NK-92 treated with Interleukin-12 subunit alpha and Interleukin-12 subunit beta, amount 100 ng/mL, for 24 hours (cell line): ENCODE measurements at regions not wholly inside any gene's neighbourhood (a gene's known extent, or its start where the extent isn't known, plus 50 kb on each side); places are given as distances from the start of the nearest gene placed in this dataset.

ENCODE experiments used
- DNase-seq: peaks from one replicate; lab custom pipeline; 2025; lab: John Stamatoyannopoulos, UW

DNA sequence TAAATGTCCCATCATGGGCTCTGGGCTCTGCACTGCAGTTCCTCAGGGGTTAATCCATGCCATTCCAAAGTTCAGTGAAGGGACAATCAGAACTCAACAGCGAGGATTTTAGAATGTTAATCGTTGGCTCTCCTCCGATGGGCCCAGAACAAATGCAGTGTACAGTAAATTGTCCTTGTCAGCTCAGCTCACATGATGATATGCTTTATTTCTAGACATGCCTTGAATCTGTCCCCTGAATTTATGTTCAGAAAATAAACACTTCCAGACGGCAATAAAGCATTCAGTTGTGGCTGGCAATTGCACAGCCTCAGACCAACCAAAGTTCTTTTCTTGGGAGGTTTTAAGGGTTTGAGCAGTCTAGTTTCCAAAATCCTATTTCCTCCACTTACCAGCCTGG lies 981.2 kb downstream of the BCL11A start:
- DNase-seq: no peak

DNA sequence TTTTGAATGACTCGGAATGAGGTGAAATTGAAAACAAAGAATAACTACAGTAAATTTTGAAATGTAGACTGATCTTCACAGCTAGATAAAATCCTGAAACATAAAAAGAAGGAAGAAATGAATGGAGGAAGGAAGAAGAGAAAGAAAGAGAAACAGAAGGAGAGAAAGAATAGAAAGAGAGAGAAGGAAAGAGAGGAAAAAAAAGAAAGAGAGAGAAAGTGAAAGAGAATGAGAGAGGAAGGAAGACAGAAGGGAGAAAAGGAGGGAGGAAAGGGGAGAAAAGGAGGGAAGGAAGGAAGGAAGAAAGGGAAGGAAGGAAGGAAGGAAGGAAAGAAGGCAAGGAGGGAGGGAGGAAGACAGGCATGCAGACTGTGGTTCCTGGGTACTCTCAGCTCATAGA lies 982.6 kb downstream of the BCL11A start:
- no peak for DNase-seq

DNA sequence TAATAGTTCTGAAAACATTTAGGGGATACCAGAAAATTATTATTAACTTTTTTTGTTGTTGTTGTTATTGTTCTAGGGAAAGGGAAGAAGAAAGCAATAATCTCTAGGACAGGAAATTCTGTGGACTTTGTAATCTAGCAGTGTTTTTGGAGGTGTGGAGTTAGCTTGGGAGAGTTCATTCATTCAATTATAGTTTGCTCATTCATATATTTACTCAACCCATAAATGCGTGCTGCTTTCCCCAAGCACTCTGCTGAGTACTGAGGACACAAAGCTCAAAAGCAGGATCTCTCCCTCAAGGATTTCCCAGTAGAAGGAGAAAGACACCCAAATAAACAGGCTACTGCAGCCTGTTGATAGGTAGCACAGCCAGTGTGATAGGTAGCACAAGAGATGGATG lies 984.3 kb downstream of the BCL11A start:
- DNase-seq: no peak

DNA sequence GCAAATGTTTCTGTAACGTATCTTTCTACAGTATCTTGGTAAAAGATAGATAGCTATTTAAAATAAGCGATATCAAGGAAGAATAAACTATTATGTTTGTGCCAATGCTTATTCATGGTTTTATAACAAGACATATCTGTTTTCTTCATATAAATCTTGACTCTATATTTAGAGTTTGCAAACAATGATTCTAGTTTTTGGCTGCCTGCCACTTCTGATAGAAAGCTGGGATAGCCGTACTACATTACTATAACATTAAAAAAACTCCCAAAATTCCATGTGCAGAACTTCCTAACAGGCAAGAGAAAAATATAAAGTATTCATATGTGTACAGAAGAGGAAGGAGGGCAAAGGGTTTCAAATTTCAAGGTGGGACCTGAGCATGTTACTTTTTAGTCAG lies 985.0 kb downstream of the BCL11A start:
- no peak for DNase-seq

DNA sequence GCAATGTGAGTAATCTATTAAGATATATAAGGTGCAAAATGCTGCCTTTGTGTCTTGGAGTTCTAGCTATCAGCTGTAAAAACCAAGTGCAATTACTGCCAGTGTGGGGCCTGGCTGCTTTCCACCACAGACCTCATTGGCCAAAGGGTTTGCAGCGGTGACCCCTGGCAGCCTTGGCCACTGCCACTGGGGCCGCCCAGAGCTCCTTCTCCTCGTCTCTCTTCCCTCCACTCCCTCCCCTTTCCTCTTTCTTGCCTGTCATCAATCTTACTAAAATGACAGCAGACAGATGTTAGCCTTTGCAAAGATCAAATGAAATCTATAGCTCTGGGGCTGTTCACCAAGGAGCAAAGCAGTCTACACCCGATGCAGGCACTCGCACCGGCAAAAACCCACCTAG lies 986.3 kb downstream of the BCL11A start:
- DNase-seq: no peak

DNA sequence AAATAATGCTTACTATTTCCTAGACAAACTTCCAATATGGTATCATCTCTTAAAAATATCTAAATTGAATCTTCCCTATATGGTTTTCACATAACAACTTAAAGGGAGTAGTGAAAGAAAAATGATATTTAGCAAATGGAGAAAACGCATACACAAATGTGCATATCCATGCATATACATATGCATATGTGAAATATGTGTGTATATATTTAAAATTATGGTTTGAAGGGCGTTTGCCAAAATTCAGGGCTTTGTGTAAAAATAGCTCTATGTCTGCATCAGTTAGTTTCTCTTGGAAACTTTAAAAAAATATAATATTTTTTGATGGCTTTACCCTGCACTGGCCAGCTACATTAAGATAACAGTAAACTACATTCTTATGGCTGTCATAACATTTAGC lies 986.7 kb downstream of the BCL11A start:
- no peak for DNase-seq

DNA sequence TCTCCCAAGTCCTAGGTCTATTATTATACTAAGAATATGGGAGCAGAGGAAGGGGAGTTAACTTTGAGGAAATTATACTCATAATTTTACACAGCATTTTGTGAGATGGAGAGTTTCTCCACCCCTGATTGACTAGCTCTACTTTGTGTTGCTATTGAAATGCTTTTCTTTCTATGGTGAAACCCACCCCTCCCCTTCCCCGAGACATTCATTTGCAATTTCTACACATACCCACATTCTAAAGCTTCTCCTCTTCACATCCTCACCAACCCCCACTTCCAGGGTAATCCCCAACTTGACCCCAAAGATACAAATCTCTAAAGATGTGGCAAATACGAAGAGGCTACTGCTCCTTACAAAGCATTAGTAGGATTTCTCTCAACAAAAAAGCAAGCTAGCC lies 992.2 kb downstream of the BCL11A start:
- DNase-seq: no peak

DNA sequence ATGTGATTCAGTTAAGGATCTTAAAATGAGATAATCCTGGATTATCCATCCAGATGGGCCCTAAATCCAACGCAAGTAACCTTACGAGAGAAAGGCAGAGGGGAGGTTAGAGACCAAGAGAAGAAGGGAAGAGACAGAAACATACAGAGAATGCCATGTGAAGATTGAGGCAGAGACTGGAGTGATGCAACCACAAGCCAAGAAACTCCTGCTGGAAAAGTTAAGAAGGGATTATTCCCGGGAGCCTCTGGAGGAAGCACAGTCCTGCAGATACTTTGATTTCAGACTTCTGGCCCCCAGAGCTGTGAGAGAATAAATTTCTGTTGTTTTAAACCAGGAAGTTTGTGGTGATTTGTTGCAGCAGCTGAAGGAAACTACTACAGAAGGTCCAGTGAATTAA lies 992.7 kb downstream of the BCL11A start:
- no peak for DNase-seq

DNA sequence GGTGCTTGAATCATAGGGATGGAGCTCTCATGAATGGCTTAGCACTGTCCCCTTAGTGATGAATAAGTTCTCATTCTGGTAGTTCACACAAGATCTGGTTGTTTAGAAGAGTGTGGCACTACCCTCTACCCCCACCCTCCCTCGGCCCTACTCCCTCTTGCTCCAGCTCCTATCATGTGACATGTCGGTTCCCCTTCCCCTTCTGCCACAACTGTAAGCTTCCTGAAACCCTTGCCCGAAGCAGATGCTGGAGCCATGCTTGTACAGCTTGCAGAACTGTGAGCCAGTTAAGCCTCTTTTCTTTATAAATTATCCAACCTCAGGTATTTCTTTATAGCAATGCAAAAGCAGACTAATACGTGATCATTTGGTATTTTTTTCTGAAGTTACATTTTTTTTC lies 1012.6 kb downstream of the BCL11A start:
- DNase-seq: no peak

DNA sequence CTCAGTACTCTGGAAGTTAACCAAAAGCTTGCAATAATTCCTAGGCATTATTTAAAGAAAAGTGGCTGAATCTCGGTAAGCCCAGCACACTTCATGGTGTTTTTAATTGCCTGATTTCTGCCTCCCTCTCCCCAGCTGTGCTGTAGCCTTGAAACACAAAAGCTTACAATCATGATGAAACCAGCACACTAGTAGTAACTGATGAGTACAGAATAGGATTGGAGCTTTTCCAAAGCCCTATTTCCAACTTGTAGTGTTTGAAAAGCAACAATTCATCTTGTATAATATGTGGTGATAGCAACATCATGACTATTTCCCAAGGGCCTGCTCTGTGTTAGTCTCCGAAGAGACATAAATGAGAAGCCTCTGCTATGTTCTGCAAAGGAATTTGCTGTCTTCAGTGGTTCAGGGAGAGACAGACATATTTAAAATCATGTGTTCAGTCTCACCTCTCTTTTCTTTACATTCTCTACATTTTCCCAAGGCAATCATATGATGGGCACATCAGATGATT lies 1015.0 kb downstream of the BCL11A start:
- no peak for DNase-seq

DNA sequence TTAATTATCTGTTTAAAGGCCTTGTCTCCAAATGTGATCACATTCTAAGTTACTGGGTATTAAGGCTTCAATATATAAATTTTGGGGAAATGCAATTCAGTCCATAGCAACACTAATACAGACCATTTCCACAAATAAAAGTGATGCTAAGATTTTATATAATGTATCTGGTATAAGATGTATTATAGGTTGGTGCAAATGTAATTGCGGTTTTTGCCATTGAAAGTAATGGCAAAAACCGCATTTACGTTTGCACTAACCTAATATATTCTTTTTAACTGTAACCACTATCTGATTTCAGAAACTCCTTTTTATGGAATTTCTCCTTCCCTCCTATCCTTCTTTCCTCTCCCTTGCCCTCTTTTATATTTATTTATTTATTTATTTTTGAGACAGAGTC lies 1020.6 kb downstream of the BCL11A start:
- no peak for DNase-seq

DNA sequence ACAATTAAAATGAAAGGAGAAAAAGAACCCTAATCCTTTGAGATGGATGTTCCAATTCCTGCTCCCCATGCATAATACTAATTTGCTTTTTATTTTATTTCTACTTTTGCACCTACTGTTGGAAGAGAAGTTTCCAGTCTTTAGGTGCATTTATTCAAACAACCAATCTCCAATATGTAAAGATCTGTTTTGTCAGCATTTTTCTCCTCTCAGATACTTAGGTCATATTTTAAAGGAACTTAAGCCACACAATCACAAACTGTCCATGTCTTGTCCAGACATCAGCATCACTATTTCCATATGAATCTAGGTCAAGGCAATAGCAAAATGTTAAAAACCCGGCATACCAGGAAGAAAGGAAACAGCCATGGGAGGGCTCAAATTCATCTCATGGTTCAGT lies 1023.2 kb downstream of the BCL11A start:
- DNase-seq: no peak

DNA sequence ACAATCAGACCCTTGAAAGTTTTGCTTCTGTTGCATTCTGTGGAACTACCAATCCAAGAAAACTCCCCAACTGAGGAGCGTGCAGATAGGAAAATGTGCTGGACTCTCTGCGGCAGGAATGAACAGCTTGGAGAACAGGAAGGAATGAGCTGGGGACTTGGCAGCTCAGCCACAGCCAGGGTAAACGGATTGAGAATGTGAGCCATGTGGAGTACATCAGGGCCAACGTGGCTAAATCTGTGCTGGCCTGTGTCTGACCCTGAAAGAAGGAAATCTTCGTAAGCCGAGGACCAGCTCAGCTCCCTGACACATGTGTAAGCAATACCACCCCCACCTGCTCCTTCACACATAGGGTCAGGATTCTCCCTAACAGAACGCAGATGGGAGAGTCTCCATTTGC lies 1023.7 kb downstream of the BCL11A start:
- no peak for DNase-seq

DNA sequence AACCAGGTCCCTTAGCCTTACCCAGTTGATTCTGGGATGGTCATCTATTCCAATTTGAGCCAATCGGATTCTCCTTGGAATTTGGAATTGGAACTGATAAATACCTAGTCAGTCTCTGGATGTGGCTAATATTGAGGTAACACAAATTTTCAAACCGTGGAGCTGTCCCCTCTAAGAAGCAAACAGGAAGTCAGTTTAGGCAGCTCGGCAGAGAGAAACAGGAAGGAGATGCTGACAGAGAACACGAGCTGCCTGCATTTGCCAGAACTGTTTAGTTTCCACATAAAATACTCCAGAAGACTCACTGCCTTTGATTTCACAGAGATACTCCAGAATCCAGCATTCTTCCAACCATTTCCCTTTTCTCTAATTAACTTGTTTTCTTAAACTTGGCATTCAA lies 1024.9 kb downstream of the BCL11A start:
- no peak for DNase-seq

DNA sequence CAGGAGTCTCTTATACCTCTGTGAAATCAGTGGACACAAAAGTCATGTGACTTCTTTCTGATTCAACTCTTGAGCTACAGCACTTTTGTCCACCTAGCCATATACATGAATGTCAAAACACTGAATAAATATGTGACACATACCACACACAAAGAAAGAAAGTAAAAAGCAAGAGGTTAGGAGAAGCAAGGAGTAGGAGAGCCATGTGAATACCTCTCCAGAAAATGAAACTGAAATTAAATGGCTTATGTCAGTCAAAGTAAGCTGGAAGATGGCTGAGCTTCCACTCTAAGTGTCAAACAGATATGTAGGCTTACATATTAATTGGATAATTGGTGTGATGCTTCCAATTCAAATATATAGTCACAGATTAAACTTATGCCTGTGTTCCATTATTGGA lies 1050.5 kb downstream of the BCL11A start:
- DNase-seq: no peak

DNA sequence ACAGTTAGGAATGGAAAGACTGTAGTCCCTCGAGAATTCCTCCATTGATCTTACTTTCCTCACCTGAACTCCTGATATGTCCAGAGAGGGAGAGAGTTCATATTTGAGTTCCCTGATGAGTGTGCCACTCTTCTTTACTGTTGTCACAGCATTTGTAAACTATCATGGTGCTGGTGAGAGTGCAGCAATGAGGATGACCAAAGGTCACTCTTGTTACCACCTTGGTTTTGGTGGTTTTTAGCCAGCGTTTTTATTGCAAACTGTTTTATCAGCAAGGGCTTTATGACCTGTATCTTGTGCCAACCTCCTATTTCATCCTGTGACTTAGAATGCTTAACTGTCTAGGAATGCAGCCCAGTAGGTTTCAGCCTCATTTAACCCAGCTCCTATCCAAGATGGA lies 1062.5 kb downstream of the BCL11A start:
- no peak for DNase-seq

DNA sequence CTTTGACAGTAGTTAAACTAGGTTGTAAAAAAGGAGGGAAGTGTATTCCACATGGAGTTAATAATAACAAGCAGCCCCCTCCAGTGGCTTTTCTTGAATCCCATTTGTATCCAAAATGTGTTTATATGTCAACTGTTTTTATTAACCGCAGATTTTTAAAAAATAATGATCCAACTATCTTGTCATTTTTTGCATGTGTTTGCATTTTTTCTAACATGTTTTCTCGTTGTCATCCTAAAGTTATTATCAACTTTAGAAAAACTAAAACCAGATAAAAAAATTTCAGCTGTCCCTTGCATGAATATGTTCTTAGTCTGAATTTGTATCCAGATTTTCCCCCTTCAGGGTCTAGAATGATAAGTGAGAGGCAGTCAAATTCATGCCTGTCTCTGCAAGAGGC lies 1063.3 kb downstream of the BCL11A start:
- DNase-seq: no peak

DNA sequence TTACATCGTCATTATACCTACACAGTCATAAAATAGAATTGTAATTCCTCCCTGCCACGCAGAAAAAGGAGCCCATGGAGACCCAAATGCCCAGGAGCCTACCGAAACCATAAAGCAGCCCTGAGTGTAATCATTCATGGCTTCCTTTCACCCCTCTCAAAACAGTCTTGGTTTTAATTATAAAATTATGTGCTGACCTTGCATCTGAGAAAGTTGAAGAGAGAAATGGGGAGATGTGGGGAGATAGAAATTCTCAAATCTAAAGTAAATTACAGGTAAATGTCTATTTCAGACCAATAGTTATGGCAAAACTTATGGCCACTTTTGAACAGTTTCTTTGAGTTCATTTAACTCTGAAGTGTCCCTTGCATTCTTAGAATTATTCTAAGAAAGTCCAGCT lies 1068.8 kb downstream of the BCL11A start:
- no peak for DNase-seq

DNA sequence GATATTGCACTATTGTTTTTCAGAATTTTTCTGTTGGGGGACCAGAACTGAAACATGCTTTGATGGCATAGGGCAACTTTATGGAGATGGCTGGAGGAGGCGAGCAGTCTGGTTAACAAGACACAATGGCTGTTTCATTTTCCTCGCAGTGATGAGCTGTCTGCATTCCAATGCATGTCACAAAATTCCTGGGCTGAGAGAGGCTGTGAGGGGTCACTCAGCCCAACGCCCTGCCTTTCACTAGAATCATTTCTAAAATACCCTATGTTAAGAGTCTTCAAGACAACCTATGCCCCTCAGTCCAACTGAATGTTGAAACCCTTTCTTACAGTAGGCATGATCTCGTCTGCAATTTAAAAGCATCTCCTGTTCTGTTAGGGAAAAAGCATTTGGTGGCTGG lies 1090.0 kb downstream of the BCL11A start:
- DNase-seq: no peak

DNA sequence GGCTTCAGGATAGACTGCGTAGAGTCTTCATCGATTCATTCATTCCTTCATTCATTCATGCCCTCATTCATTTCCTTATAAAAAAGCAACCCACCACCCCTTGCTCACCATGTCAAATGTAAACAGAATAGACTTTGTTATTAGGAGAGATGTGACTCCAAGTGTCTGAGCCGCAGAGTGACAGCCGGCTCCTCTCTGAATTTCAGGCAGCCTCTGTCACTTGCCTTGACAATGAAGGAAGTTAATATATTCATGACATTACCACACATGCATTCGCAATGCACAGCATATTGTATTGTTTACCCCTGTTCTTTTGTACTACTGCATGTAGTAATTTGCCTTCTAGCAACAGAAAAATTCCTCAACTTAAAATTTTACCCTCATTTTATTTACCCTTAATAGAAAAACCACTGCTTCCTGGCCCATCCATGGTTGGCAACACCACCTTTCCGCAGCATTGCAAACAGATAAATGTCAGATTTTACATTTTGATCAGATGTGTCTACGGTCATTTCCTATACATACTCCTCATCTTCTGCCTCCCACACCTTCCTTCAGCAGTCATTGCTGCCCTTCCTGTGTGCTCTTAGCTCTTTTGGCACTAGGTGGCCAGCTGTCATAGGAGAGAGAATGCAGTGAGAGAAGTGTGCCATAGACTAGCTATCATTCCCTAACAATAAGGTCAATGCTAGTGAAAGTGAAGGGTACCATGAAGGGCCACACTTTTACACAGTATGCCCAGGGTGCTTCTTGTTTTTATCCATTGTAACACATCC lies 1090.8 kb downstream of the BCL11A start:
- DNase-seq: no peak

DNA sequence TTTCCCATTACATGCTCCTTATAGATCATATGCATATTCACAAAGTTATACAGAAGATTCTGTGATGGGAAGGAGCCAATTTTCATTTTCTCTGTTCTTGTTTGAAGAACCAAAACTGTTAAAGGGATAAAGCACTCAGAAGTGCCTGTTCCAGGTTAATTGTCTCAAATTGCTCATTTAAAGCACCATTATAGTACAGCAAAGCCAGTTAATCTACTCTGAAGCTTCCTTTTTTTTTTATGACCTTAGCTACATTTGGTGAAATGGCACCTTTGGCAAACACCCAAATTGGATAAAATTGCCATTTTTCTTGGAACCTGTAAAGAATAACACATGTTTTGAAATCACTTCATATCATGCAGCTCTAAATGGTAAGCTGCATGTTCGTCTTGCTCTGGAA lies 1092.3 kb downstream of the BCL11A start:
- no peak for DNase-seq

DNA sequence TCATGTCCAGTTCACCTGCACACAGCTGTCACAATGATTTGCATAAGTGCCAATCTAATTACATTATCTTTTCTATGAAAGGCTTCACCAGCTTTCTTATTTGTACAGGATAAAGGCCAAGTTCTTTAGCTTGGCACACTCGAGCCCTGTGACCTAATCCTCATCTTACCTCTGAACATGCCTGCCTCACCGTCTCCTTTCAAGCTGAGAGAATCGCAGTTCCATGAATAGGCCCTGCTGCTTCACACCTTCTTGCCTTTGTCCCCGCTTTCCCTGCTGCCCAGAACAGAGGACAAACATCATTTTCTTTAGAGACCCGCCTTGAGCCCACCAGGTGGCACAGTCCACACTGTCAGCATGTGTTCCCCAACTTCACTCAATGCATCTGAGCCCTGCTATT lies 1094.7 kb downstream of the BCL11A start:
- DNase-seq: no peak

DNA sequence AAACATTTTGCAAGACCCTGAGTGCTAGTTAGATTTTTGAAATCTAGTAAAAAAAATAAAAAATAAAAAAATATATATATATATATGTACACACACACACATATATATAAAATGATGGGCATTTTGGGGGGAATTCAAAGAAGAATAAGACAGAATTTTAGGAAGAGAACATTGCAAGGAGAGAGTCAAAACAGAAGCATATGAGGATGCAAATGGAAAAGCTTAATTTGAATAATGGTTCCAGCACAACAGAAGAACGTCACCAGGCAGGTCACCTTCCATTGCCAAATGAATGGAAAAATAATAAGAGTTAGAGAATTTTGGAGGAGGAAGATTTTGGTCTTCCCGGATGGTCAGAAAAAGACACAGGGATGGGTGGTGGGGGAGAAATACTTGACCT lies 1097.2 kb downstream of the BCL11A start:
- DNase-seq: no peak

DNA sequence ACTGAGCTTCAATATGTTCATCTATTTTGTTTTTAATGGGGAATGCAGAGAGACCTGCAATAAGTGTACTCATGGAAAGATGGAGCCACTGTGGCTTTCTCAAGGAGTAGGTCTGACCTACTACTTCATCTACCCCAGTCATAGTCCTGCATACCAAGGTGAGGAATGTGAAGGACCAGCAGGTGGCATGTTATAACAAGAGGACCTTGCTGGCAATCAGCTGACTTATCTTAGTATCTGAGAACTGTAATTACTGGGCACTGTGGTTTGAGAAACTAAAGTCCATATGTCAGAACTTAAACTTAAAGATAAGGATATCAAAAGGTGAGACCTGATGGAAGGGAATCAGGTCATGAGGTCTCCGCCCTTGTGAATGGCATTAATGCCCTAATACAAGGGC lies 1104.2 kb downstream of the BCL11A start:
- DNase-seq: no peak
